GM19467 (cell line): ENCODE measurements at regions not wholly inside any gene's neighbourhood (a gene's known extent, or its start where the extent isn't known, plus 50 kb on each side); places are given as distances from the start of the nearest gene placed in this dataset.

ENCODE experiments used
- ATAC-seq: cut with Tn5 transposase; IDR thresholded peaks from one replicate; pipeline ENCODE4 v1.9.1; 2021; ENCODE audit warnings: mild to moderate bottlenecking, moderate library complexity; ENCODE audit not compliant: unreplicated experiment

DNA sequence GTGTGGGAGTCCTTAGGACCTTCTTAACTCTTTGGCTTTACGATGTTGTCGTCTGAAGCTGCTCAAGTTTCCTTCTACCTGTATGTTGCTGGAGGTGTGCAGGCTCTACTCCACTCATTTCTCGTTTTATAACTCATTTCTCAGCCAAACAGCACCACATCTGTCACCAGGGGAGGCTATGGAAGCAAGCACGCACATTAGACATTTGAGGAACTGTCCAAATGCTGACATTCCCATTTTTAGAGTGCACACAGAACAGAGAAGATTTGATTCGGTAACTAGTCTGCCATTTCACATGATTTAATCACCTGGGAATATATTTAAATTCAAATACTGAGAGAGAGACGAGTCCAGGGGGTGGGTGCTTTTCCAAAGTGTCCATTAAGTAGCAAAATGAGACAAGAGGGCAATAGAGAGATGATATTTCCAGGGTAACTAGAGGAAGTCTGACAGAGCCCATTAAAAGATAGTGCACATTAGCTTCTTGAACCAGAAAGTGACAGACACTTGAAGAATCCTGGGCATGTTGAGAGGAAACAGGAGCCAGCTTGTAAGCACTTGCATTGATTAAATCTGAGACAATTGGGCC lies 793.3 kb downstream of the TDRD15 start:
- ATAC-seq: no peak

DNA sequence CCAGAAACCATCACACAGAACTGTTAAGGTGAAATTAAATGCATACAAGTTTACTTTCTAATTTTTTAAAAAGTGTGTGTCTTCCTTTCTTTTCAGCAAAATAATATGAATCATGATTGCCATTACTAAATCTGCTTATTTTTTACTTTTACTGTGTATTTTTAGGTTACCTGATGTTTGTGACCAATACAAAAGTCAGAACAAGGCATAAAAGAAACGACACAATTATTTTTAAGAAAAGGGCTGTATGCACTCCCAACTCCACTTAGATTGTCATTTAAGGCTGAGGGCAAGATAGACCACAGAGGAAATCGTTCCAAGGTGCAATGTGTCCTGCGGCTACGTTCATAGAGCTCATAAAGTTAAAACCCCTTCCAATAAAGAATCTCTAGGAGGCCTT lies 797.0 kb downstream of the TDRD15 start:
- no peak for ATAC-seq

DNA sequence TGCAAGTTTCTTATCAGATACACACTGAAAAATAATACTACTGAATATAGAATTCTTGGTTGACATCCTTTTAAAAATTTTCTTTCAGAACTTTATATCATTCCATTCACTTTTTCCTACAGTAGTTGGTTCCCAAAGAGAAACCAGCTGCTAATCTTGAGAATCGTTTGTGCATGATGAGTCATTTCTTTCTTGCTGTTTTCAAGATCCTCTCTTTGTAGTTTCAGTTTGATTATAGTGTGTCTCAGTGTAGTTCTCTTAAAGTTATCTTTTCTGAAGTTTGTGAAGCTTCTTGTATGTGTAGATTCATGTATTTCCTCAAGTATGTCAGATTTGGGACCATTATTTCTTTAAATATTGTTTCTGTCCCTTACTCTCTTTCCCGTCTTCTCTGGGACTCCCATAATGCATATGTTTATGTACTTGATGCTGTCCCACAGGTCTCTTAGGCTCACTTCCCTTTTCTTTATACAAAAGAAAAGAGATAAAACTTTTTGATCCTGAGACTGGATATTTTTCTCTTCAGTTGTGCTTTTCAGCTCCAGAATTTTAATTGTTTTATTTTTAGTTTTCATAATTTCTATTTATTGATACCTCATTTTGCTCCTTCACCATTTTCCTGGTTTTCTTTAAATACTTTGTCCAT lies 801.0 kb downstream of the TDRD15 start:
- no peak for ATAC-seq

DNA sequence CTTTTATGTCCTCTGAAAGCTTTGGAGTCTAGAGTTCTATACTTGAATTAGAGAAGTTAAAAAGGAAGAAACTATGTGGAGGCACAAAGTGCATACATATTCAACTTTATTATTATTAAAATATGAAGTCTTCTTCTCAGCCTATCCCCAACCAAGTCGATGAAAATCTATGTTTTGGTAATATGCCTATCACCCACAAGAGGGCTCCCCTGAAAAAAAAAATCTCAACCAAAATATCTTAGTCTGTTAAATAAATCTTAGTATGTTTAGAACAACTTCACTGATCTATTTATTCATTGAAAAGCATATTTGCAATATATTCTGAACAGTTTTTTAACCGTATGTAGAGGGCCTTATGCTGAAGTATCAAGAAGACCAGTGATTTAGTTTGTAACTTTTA lies 804.5 kb downstream of the TDRD15 start:
- ATAC-seq: no peak

DNA sequence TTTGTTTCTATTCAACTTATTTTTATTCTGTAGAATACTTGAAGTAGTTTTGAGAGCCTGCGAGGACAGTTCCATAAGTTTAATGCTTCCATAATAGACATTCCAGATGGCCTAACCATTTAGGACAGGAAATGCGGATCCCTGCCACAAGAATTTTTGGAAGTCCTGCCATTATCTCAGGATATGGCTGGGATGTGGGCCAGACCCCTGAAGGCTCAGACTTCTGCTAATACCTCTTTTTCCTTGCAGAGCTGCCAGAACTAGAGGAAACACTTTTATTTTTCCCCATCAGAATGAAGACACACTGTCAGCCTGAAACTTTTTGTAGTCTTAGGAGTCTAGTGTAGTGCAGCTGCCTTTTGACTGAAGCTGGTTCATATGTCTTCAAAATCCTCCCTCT lies 806.5 kb downstream of the TDRD15 start:
- ATAC-seq: no peak

DNA sequence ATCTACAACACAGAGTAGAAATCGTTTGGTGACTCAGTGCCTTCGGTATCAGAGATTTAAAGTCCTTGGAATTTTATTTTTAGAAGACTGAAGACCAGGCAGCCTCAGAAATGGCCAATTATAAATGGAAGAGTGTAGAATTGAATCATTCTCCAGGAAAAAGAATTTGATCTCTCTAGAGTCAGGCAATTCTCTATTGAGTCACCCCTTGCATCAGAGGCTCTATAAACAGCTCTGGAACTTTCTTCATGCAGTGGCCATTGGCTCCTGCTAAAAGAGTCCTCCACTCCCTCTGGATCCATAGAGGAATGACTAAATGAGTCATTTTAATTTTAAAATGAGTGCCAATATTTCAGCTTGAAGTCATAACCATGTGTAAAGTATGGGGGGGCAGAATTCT lies 816.2 kb downstream of the TDRD15 start:
- ATAC-seq: no peak

DNA sequence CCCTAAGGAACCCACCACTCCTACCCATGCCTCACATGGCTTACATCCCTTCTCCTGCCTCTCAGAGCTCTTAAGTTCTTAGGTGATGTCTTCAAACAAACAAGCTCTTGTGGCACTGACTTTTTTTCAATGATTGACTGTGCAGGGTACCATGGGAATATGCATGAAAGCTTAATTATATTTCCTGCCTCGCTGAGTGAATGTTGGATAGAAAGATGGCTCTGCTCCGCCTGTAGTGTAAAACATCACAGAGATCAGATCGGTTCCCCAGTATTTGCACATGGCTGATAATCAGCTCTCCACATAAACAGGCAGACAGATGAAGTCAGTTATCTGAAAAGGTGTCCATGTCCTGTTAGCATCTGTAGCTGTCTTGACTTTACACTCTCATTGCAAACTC lies 820.8 kb downstream of the TDRD15 start:
- no peak for ATAC-seq

DNA sequence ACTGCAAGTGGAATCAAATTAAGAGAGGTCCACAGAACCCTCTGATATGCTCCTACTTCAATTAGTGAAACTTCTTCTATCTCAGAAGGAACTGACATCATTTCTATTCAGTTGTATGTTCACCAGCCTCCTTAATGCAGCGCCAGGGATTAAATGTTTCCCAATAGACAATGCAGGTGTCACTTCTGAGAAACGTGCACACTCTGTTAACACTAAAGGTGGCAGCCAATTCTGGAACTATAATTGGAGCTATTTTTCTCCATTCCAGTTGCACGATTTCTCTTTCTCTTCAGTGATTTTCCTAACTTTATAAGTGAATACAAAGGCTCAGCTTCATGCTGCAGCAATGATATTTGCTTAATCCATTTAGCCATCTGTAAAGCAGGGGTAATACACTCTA lies 821.9 kb downstream of the TDRD15 start:
- no peak for ATAC-seq

DNA sequence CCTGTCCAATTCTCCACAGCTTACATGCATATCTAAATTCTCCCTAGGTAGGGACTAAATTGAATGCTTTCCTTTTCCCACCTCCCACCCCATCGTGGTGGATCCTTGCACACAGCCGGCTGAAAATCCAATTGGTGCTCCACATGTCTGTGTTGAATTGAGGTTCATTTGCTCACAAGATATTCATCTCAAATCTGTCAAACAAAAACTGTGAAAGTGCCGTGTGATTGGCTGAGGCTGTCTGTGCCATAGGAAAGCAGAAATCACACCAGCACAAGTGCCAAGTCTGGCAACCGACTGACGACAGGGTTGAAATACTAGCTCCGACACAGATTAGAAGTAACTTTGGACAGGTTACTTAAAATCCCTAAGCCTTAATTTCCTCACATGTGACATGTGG lies 823.3 kb downstream of the TDRD15 start:
- no peak for ATAC-seq

DNA sequence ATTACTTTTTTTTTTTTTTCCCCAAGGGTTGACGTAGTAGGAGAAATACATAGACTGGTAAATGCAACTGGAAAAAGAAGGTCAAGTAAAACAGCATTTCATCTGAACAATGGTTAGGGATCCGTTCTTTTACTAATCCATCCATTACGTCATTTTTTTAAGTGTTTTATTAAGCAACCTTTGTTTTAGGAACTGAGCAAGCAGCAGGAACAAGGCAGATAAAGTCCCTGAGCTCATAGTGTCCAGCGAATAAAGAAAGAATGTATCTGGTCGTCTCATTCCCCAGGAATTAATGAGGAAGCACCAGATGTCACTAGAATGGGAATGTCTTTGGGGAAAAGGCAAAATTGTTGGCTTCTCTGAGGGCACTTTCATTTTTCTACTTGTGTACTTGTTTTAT lies 842.4 kb downstream of the TDRD15 start:
- no peak for ATAC-seq

DNA sequence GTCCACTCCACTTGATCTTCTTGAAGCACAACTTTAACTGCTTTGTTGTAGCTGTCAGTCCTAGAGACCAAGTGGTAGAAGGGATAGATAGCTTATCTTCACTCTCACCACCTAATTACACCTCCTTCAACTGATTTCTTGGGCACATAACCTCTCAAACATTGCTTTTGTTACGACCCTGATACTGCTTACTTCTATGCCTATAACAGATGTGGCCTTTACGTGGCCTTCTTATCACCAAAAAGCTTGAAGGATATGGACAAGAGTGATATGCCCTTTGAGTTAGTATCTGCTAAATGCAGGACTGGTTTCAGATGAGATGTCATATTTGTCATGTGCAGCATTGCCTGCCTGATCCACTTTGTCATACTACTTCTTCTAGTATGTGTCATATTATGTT lies 847.2 kb downstream of the TDRD15 start:
- ATAC-seq: no peak

DNA sequence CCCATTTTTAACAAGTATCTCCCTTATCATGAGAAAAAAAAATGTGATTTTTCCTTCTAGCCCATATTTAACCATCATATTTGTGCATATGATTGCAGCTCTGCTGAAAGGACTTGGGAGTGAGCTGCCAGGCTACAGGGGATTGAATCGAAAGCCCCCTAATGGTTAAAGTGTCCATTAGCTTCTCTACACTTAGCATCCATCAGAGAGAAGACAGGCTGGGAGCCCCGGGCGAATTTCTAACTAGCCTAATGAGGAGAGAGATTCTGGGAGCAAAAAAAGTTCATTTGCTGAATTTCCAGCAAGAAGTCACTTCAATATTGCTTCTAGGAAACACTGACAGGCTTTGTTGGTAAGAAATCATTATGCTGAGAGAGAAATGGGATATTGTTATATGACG lies 848.8 kb downstream of the TDRD15 start:
- no peak for ATAC-seq

DNA sequence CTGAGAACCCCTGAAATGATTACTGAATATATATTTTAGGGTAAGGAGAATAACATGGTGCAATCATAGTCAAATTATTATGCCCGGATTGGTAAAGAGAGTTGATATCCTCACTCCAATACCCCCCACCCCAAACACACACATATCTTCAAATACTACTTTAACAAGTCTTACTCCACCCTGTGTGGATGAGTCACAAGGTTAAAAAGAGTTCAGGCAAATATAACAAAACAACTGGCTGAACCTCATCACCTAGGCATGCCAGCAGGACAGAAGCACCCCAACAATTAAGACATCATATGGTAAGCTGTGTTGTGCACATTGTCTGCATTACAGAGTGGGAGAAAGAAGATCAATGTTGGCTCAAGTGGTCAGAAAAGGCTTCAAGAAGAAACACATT lies 857.4 kb downstream of the TDRD15 start:
- no peak for ATAC-seq

DNA sequence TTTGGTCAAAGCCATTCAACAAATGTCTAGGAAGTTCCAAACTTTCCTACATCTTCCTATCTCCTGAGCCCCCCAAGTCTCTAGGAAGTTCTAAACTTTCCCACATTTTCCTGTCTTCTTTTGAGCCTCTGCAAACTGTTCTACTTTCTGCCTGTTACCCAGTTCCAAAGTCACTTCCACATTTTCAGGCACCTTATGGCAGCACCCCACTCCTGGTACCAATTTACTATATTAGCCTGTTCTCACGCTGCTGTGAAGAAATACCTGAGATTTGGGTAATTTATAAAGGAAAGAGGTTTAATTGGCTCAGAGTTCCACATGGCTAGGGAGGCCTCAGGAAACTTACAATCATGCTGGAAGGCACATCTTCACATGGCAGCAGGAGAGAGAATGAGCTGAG lies 869.2 kb downstream of the TDRD15 start:
- no peak for ATAC-seq

DNA sequence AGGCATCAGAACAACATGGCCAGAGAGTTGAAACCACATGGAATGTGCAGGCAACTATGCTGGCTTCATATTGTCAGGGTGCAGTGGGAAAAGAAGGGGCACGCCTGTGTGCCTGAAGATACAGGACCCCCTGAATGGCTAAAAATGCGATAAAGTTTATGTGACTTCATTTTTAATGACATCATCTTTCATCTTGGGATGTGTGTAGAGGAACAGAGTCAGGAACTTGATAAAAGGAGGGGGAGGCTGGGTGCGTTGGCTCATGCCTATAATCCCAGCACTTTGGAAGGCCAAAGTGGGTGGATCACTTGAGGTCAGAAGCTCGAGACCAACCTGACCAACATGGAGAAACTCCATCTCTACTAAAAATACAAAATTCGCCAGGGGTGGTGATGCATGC lies 872.6 kb downstream of the TDRD15 start:
- ATAC-seq: no peak

DNA sequence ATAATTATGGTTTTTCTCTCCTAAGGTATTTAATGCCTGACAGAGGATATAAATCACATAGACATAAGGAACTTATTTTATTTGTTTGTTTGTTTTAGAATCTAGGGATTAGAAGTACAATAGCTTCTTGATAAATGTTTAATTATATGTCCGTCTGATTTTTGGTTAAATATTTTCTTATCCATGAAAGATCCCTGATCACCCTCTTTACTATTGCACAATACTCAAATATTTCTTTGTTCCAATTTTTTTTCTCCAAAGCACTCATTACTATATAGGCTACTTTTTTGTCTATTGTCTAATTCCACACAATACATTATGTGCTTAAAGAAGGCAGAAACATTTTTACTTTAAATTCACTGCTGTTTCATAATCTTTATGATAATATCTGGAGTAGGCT lies 875.8 kb downstream of the TDRD15 start:
- ATAC-seq: no peak

DNA sequence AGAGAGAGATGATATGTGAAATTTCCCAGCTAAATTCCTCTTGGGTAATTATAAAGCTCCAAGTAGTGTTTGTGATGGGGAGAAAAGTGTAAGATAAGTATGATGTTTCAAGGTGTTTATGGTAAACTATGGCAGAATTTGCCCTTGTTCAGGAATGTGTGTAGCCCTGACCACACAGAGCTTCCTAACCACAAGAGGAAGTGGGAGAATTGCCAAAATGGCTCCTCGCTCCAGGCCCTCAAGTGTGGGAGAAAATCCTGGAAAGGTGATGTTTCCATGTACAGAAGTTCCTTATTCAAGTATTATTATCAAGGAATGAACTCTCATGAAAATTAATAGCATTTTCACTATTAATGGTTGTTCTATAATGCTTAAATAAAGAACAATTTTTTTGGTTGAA lies 878.3 kb downstream of the TDRD15 start:
- ATAC-seq: no peak

DNA sequence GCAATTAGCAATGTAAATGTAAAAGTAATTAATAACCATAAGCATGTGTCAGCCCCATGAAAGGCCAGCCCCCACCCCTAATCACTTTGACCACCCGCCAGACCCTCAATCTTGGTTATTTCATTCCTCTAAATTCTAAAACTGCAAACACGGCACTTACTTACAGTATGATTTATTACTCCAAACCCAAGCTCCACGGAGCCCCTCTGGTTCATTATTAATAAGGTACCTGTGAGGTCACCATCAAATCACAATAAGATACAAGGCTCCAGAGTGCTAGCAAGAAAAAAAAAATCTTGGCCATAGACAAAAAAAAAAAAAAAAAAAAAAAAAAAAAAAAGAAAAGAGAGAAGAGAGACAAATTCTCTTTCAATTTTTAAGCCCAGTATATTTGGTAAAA lies 879.5 kb downstream of the TDRD15 start:
- no peak for ATAC-seq

DNA sequence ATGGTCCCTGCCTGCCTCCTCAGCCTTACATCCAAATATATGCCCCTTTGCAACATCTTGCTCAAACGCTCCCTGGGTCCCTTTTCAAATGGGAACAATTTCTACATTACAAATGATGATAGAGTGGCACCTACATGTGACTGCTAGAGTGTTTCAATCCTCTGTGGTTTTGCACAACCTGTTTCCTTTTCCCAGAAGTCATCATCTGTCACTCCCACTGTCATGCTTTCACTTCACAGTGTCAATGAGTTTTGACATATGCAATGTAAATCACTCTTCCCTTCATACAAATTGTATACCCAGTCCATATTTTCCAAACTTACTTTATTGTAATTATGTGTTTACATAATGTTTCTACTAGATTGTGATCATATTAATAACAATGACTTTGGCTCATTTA lies 887.3 kb downstream of the TDRD15 start:
- no peak for ATAC-seq

DNA sequence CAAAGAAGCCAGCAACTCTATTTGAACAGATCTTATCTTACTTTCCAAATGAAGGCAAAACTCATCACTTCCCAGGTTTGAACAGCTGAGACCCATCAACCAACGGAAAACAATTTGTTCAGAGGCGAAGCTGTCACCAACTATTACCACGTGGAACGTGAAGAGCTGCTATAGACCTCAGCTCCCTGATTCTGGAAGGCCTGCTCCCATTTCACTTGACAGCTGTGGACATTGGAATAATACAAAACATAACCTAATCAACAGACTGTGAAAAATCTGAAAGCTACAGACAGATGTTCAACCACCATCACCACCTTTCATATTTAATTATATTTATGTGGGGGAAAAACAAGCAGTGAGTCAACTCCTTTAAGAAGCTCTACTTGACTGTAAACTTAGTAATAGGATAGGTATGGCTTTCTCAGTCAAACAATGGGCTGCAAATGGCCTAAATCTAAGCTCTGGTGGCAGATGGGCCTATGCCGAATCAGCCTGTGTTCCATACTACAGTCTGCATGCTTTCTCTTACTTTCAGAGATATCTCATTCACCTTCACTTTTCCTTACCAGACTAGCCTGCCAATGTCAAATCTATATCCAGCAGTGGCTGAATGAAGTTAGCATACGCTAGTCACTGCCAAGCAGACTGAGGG lies 896.4 kb downstream of the TDRD15 start:
- ATAC-seq: no peak

DNA sequence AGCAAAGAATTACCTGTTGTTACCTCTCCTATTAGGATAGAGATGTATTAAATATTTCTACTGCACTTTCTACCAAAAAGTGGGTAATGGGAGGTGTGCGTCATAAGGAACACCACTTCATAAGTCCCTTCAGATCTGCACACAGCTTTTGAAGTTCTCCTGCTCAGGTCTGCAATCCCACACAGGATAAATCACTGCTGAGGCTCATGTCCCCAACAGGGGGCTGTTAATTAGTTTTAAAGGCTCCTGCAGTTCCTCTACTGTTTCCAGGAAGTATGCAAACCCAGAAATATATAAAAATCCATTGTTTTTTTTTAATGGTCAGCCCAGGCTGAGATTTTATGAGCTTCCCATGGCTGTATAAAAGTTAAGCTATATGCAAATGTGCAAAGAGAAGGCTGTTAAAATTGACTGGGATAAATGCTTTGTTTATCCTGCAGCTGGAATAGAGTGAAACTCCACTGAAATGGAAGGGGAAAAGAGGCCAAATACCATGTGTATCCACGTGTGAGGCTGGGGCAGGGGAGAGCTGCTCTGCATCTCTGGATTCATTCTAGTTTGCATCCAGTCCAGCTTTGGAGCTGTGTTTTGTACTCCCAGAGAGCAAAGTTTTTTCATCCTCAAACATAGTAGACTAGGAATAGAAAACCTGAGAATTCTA lies 903.7 kb downstream of the TDRD15 start:
- ATAC-seq: no peak

DNA sequence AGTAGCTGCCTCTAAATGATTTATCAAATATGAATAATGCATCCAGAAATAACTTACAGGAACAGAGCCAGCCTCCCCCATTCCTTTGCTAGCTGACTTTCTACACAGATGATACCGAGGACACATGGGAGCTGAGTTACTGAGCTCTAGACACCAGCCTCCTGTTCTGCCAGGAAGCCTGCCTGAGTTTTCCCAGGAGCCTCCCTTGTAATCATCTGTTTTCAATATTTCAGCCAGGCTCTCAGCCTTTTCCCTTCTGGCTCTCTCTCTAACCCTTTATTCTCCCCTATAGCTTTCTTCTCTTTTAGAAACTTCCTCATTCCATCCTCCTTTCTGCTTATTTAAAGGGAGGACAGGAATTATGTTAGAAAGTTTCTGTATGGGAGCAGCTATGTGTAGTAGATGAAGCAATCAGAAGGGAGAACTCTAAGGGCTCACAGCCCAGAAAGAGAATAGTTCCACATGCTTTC lies 911.6 kb downstream of the TDRD15 start:
- ATAC-seq: no peak
